Muscle layer of duodenum (tissue), 2 donors: ENCODE measurements at regions not wholly inside any gene's neighbourhood (a gene's known extent, or its start where the extent isn't known, plus 50 kb on each side); places are given as distances from the start of the nearest gene placed in this dataset.

Source experiments
- H3K27ac ChIP-seq: one replicate; pipeline ENCODE4 v1.7.0; 2013; ENCODE audit warnings: mild to moderate bottlenecking, low read length
- H3K27me3 ChIP-seq: one replicate; pipeline ENCODE4 v1.7.0; 2013; ENCODE audit warnings: low read depth, mild to moderate bottlenecking, control low read depth, low read length
- H3K36me3 ChIP-seq, 2 donors: one replicate each; pipeline ENCODE4 v1.7.0; 2013; ENCODE audit warnings: low read length in 2 of 2, control low read depth in 1 of 2, mild to moderate bottlenecking in 1 of 2; ENCODE audit not compliant: insufficient read depth in 2 of 2, control insufficient read depth in 1 of 2
- H3K4me1 ChIP-seq, 2 donors: one replicate each; pipeline ENCODE4 v1.7.0; 2013; ENCODE audit warnings: low read length in 2 of 2, mild to moderate bottlenecking in 2 of 2, control low read depth in 1 of 2, moderate library complexity in 1 of 2; ENCODE audit not compliant: insufficient read depth in 2 of 2, control insufficient read depth in 1 of 2
- H3K4me3 ChIP-seq, 2 donors: one replicate each; pipeline ENCODE4 v1.7.0; 2013; ENCODE audit warnings: low read length in 2 of 2, low read depth in 1 of 2, mild to moderate bottlenecking in 1 of 2
- H3K9me3 ChIP-seq, 2 donors: one replicate each; pipeline ENCODE4 v1.7.0; 2013; ENCODE audit warnings: low read length in 2 of 2, control low read depth in 1 of 2, mild to moderate bottlenecking in 1 of 2; ENCODE audit not compliant: control insufficient read depth in 1 of 2
- donor health status: healthy.

DNA sequence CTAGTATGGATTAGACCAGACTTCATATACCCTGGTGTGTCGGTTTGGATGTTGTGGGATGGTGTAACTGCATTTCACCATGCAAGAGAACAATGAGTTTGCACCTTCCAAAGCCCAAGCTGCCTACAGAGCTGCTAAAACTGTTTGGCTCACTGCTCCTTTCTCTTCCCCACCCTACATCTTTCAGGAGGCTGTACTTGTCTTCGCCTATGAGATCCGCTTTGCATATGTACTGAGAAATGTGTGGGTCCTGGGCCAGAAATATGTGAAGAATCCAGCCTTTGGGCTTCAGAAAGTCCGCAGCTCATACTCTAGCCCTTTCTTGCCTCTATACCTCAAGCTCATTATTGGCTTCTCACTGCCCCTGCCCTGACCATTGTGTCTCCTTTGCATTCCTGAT lies 1060.0 kb downstream of the NTRK3 start:
- Histone ChIP-seq H3K27ac (no peak overlapping the region), H3K4me3 (no peak overlapping the region), H3K36me3 (no peaks in the 10 kb centered on the region)

DNA sequence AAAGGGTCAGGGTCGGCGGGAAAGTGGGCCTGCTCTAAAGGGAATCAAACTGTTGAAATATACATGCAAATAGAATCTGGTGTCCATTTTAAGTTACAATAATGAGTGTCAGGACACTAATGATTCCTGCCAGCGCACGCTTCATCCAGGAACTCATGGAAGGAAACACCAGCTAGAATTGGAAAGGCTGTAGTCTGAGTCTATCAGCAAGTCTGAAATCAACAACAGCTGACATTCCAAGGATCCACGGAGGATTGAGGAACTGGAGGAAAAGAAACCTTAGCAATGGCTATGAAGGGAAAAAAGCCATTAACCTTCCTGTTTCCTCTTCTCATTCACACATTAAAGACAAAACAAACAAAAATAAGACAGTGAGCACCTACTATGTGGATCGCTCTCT lies 1063.1 kb downstream of the NTRK3 start:
- Histone ChIP-seq H3K36me3 (no peaks in the 10 kb centered on the region), H3K4me1 (no peaks in the 10 kb centered on the region), H3K9me3 (peaks cover 0 to 3% of the 10 kb centered on the region in 2 donors), H3K27ac (no peak overlapping the region), H3K27me3 (no peaks in the 10 kb centered on the region), H3K4me3 (no peak overlapping the region)

More for the DNA sequence above, 1060.0 kb downstream of the NTRK3 start:
- Histone ChIP-seq H3K27me3 (no peaks in the 10 kb centered on the region), H3K9me3 (peaks cover 0 to 3% of the 10 kb centered on the region in 2 donors), H3K4me1 (no peaks in the 10 kb centered on the region)

DNA sequence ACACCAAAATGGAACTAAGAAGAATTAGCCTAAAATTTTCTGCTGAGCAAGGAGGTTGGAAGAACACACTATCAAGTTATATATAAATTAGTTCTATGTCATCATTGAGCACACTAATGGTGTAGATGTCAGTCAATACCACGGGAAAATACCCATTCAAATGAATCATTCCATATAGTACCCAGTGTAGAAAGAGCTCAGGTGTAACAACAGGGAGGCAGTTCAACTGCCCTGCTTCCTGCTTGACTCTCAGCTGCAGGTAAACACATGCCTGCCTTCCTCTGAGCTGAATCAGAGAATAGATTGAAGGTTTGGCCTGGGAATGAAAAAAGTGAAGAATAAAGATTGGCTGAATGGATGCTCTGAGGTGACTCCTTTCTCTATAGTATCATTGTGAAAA lies 1088.0 kb downstream of the AGBL1 start:
- Histone ChIP-seq H3K4me1 (no peaks in the 10 kb centered on the region), H3K27me3 (no peaks in the 10 kb centered on the region), H3K4me3 (no peak overlapping the region), H3K27ac (no peak overlapping the region), H3K9me3 (no peaks in the 10 kb centered on the region), H3K36me3 (no peaks in the 10 kb centered on the region)

DNA sequence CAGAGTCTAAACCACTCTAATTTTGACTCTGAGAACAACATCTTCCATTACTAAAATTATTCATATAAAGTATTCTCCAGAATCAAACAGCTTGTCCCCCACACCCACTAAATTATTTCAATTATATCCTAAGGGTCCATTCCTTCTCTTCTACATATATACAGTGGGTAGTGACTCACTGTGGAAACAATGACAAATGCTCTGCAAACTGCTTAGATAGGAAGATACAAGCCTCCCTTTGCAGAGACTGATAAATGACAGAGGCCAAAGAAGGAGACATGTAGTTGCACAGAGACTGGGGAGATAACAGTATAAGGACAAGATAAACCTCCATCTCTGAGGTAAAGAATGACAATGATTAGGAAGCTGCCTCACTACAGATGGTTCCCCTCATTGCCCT lies 1087.4 kb downstream of the AGBL1 start:
- no peaks in the 10 kb centered on the region for H3K9me3 ChIP-seq
- H3K27ac ChIP-seq = no peak overlapping the region
- no peaks in the 10 kb centered on the region for H3K4me1 ChIP-seq
- H3K36me3 ChIP-seq = no peaks in the 10 kb centered on the region
- no peaks in the 10 kb centered on the region for H3K27me3 ChIP-seq
- H3K4me3 ChIP-seq = no peak overlapping the region

DNA sequence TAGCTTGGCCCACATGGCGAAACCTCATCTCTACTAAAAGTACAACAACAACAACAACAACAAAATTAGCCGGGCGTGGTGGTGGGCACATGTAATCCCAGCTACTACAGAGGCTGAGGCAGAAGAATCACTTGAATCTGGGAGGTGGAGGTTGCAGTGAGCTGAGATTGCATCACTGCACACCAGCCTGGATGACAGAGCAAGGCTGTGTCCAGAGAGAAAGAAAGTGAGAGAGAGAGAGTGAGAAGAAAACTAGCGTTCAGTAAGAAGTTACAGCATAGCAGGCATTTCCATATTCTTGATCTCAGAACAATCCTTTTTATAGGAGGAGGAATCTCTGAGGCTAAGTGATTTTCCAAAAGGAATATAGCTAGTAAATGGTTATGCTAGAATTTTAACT lies 1076.1 kb downstream of the AGBL1 start:
- no peak overlapping the region for H3K27ac ChIP-seq
- no peaks in the 10 kb centered on the region for H3K4me1 ChIP-seq
- no peaks in the 10 kb centered on the region for H3K36me3 ChIP-seq
- H3K4me3 ChIP-seq = no peak overlapping the region
- H3K27me3 ChIP-seq = no peaks in the 10 kb centered on the region
- H3K9me3 ChIP-seq = peaks cover 0 to 3% of the 10 kb centered on the region in 2 donors

DNA sequence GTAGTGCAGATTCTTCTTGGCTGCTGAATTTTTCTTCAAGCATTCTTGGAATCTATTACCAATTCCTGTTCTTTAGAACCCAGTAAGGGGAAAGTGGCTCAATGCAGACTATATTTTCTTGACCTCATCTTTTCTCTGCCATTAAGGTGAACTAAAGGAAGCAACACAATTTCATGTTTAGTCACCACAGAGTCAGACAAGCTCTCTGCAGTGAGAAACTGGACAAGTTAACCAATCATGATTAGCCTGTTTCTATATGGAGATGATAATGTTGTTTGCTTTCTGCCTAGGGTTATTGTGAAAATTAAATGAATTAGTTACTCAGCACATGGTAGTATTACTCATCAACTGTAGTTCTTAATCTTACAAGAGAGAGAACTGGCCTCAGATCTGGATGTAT lies 1075.1 kb downstream of the AGBL1 start:
- no peak overlapping the region for H3K4me3 ChIP-seq
- no peaks in the 10 kb centered on the region for H3K27me3 ChIP-seq
- no peaks in the 10 kb centered on the region for H3K4me1 ChIP-seq
- H3K9me3 ChIP-seq = peaks cover 0 to 3% of the 10 kb centered on the region in 2 donors
- no peaks in the 10 kb centered on the region for H3K36me3 ChIP-seq
- no peak overlapping the region for H3K27ac ChIP-seq

DNA sequence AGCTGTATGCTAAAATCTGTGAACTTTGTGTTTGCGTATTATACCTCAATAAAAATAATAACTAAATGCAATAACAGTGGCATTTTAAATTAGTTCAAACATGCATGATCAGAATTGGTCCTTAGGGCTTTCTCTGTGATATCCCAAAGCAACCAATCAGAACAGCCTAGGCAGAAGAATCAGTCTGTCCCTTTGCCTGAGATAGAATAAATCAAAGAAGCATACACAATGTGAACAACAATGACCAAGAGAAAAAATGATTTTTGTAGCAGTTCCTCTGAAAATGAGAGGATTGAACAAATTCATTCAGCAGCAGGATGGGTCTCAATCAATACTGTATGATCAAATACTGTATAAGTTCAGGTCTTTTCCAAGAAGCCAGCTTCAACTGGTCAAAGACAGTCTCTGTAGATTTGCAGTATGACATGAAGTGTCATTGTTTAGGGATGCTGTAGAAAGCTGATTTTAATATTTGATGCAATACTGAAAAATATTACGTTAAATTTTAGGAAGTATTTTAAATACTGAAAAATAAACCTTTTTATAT lies 1071.6 kb downstream of the AGBL1 start:
- H3K27me3 ChIP-seq = no peaks in the 10 kb centered on the region
- H3K27ac ChIP-seq = no peak overlapping the region
- peaks cover 0 to 3% of the 10 kb centered on the region in 2 donors for H3K9me3 ChIP-seq
- no peaks in the 10 kb centered on the region for H3K4me1 ChIP-seq
- no peaks in the 10 kb centered on the region for H3K36me3 ChIP-seq
- H3K4me3 ChIP-seq = no peak overlapping the region

DNA sequence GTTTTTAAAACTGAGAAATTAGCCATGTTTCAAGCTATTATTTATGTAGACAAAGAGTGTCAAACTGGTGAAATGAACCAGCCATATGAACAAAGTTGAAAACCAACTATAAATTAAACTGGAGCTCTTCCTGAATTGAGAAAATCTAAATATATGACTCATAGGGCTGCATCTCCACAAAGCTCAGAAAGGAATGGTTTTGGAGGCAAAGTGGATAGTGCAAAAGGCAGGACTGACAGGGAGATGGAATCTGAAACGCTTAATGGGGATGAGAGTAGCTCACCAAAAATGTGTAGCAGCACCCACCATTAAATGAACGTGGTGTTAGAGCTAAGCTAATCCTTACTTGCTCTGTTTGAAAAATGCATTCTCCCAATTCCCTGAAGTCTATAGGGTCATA lies 1066.0 kb downstream of the AGBL1 start:
- H3K27me3 ChIP-seq = no peaks in the 10 kb centered on the region
- H3K36me3 ChIP-seq = no peaks in the 10 kb centered on the region
- H3K4me3 ChIP-seq = no peak overlapping the region
- H3K4me1 ChIP-seq = no peaks in the 10 kb centered on the region
- H3K27ac ChIP-seq = no peak overlapping the region
- no peaks in the 10 kb centered on the region for H3K9me3 ChIP-seq

DNA sequence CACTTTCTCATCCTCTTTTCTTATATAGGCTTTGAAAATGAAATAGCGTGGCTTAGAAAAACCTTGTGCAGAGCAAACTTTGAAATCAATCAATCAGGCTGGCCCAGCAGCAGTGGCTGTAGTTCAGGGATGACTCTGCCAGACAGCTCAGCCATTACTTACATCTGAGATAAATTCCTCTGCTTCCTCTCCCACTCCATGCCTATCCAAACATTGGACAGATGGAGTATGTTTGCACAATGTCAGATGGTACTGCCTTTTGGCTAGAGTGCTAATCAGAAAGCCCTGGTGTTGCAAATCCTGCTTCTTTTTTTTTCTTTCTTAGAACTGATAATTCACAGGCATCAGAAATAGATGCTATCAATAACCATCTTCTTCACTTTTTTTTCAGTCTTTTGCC lies 1065.1 kb downstream of the AGBL1 start:
- H3K27me3 ChIP-seq = no peaks in the 10 kb centered on the region
- no peaks in the 10 kb centered on the region for H3K4me1 ChIP-seq
- H3K4me3 ChIP-seq = no peak overlapping the region
- H3K27ac ChIP-seq = no peak overlapping the region
- no peaks in the 10 kb centered on the region for H3K9me3 ChIP-seq
- H3K36me3 ChIP-seq = no peaks in the 10 kb centered on the region

DNA sequence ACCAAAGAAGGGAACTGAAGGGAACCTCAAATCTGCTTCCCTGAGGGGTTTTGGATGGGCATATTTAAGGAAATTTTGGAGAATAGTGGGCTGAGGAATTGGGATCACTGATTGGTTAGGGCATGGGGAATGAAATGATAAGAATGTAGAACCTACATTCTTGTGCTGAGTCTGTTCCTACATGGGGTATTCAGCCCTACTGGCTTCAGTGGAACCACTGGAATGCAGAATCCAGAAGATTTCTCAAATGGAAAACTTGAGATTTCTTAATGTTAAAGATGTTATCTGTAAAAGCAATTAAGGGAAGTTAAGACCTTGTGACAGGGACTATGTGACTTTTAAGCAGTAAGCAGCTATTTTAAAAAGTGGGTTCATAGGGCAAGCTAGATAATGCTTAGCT lies 1062.4 kb downstream of the AGBL1 start:
- no peaks in the 10 kb centered on the region for H3K4me1 ChIP-seq
- no peaks in the 10 kb centered on the region for H3K36me3 ChIP-seq
- H3K27ac ChIP-seq = no peak overlapping the region
- no peak overlapping the region for H3K4me3 ChIP-seq
- no peaks in the 10 kb centered on the region for H3K27me3 ChIP-seq
- H3K9me3 ChIP-seq = no peaks in the 10 kb centered on the region

DNA sequence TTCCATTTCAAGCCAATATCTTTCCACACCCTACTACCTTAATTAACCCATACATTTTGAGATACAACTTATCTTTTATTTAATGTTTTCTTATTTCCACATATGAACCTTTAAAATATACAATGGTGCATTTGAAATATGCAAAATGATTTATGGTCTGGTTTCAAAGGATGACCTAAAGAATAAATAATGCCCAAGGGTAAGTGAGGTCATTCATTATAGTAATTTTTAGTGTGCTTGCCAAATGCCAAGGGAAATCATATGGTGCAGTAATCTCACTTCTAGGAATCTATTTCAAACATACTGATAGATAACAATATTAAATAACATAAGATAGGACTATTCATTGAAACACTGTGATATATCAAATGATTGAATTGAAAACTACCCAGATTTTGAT lies 1055.4 kb downstream of the AGBL1 start:
- Histone ChIP-seq H3K36me3 (no peaks in the 10 kb centered on the region), H3K27ac (no peak overlapping the region), H3K27me3 (no peaks in the 10 kb centered on the region), H3K4me3 (no peak overlapping the region), H3K9me3 (no peaks in the 10 kb centered on the region), H3K4me1 (no peaks in the 10 kb centered on the region)

DNA sequence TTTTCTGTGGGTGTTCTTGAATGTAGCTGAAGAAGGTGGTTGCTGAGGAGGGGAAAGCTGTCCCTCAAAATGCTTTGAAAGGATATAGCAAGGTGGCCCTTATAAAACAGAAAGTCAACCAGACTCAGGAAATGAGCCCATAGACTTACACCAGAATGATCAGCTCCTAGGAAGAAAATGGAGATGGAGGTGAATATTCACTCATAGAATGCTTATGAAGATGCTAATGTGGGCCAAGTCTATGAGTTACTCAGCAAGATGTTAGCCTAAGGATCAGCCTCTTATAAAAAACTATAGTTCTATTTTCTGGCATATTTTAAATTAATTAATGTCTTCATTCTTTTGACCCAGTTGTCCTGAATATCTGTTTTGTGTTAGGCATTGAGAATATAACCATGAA lies 1054.0 kb downstream of the AGBL1 start:
- H3K27me3 ChIP-seq = no peaks in the 10 kb centered on the region
- H3K4me1 ChIP-seq = no peaks in the 10 kb centered on the region
- H3K36me3 ChIP-seq = no peaks in the 10 kb centered on the region
- no peak overlapping the region for H3K27ac ChIP-seq
- H3K4me3 ChIP-seq = no peak overlapping the region
- H3K9me3 ChIP-seq = no peaks in the 10 kb centered on the region
